T-helper 1 cell (primary cell): ENCODE measurements at regions not wholly inside any gene's neighbourhood (a gene's known extent, or its start where the extent isn't known, plus 50 kb on each side); places are given as distances from the start of the nearest gene placed in this dataset.
"Not testable (repeated sequence)": the region's sequence is repeated elsewhere in the genome, so short reads cannot be mapped to it uniquely, and the experiment has no call there.

Experiments
- DNase-seq, 5 donors: peaks; one replicate each; pipeline ENCODE4 v3.0.0-alpha.2; 2012 to 2020

GRCh38 chr22:22074634-22075381 lies 92.2 kb upstream of the TOP3B start:
- DNase-seq: no peak

DNA sequence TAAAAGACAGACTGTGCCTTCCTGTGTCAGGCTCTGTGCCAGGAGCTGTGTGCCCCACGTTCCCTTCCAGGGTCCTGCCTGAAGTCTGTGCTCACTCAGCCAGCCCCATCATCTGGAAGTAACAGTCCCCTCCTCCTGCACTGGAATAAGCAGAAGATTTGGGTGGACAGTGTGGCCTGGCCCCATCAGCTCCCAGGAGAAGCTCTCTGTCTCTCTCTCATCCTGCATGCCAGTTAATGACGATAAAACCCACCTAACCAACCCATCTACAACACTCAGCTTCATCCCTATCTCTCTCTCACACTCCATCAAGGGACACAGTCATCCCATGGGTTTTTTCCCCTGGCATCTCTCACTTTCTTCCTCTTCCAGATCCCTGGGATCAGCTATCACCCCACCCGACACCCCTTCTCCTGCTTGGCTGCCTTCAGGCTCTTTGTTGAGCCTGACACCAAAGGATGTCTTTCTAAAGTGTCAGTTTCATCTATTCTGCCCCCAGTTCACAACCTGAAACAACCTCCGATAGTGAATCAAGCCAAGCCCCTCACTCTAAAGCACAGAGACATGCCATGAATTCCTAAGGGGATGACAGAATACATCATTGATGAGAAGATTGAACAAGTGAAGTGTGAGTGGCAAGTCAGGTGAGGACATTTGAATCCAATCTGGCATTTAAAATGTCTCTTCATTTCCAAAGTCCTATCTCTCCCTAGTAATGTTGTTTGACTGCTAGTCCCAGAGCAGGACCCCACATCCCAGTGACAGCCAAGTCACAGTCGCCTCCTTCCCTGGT lies 91.4 kb upstream of the TOP3B start:
- no peak for DNase-seq

DNA sequence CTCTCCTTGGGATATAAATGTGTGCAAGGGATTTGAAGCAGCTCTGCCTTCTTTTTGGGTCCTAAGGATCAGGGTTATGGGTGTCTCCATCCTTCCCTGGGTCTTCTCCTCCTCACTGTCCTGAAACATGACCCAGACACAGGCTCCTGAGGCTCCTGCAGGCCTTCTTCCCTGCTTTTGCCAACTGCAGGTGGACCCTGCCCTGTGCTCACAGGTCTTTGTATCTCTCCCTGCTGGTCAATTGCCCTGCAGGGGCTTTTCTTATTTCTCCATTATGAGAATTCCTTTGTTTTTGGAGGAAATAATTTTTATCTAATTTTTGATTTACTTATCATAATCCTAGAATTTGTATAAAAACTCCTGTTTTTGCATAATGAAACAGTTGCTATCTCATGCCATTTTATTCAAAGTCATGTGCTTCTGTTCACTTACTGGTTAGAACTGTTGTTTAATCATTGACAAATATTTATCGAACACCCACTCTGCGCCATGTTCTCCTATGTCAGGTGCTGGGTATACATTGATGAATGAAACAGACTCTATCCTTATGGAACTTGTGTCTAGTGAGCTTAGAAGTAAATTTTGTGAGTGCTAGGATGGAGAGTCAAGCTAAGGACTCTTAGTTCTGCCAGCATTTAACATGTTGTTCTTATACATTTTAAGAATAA lies 89.7 kb upstream of the TOP3B start:
- no peak for DNase-seq

GRCh38 chr22:22071455-22071854 lies 88.9 kb upstream of the TOP3B start:
- no peak for DNase-seq

GRCh38 chr22:22070371-22070824 lies 87.8 kb upstream of the TOP3B start:
- no peak for DNase-seq

GRCh38 chr22:22069450-22070370 lies 87.1 kb upstream of the TOP3B start:
- DNase-seq: no peak

- no peak for DNase-seq
Measured at GRCh38 chr22:22068657-22069056, 86.1 kb upstream of the TOP3B start.

DNA sequence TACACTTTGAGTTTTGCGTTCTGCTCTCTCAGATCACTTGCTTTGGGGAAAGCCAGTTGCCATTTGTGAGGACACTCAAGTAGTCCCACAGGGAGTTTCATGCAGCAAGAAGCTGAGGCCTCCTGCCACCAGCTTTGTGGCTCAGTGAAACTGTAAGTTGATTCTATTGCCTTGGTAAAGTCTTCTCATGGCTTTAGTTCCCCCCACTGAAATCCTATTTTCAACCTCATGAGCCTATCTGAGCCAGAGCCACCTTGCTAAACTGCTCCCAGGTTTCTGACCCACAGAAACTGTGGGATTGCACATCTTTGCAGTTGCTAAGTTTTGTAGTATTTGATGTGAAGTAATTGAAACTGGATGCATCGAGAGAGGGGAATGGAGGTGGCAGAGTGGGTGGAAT lies 85.4 kb upstream of the TOP3B start:
- DNase-seq: no peak

DNA sequence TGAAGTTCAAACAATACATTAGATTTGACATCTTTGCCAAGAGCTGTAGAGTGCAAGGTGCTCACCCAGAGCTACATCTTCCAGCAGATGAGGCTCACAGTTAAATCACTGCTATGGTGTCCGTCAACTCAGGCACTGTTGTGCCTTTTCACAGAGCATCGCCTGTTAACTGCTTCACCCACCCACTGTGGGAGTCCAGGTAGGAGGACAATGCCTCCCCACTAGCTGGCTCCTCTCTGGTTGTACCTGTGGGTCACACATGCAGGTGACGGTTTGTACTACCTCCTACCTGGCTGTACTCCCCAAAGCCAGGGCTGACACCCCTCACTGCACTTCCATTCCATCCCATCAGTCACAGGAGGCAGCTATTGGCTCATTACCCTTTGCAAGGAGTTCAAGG lies 84.6 kb upstream of the TOP3B start:
- no peak for DNase-seq

DNA sequence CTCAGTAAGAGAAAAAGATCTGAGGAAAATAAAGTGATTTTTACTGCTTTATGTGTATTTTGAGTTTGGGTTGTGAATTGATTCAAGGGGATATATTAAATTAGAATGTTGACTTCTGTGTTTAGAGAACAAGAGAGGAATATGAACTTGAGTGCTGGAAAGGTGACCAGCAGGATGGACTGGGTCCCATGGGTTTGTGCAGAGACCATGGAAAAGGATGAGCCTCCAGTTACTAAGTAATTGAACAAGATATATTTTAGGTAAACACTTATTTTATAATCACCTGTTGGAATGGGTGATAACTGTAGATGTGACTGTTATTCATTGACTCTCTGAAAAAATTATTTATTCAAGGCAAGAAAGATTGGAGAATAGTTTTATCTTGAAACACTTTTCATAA lies 82.0 kb upstream of the TOP3B start:
- no peak for DNase-seq

GRCh38 chr22:22062306-22062793 lies 79.8 kb upstream of the TOP3B start:
- DNase-seq: no peak

GRCh38 chr22:22061085-22062077 lies 78.8 kb upstream of the TOP3B start:
- no peak for DNase-seq

- DNase-seq: peak in 3 of 5 donors; percentile 13 to 46 (median 20)
Measured at GRCh38 chr22:22060200-22061084, 77.9 kb upstream of the TOP3B start.

- DNase-seq: no peak
Measured at GRCh38 chr22:22059291-22060002, 76.9 kb upstream of the TOP3B start.

- no peak for DNase-seq
Measured at GRCh38 chr22:22058633-22059290, 76.2 kb upstream of the TOP3B start.

DNA sequence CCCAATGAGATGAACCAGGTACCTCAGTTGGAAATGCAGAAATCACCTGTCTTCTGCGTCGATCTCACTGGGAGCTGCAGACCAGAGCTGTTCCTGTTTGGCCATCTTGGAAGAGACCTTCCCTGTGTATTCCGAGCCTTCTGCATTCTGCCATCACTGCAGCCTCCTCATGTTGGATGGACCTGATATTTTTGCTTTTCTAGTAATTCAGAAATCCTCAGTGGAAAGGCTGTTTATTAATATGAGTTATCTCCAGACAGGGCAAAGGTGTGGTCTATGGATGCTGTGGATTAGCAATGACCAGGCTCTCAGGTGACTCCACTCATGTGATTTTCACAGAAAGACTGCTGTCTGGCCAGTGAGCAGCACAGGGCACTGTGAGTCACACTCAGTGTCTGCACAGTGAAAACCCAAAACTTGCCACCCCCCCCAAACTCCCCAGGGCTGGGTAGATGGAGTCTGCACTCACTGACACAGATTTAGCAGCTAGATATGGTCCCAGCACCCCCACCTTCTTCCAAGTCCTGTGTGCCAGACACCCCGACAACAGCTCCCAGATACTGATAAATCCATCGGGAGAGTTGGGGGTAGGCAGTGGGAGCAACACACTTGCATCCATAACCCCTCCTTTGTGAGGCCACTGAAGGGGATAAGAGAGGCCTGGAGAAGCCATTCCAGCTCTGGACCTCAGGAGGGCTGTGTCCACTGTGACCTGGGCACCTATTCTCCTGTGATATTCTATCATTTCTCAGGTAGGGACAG lies 75.2 kb upstream of the TOP3B start:
- DNase-seq: no peak

GRCh38 chr22:22056809-22057594 lies 74.4 kb upstream of the TOP3B start:
- DNase-seq: not testable (repeated sequence)
